OCI-LY7 (cell line): ENCODE measurements at regions not wholly inside any gene's neighbourhood (a gene's known extent, or its start where the extent isn't known, plus 50 kb on each side); places are given as distances from the start of the nearest gene placed in this dataset.

Experiments used
- BruUV-seq: library from RNA; stranded (reverse); fragments of 400-500 nt; replicated peaks from 2 replicates; lab custom pipeline; 2021; lab: Mats Ljungman, UMichigan
- CTCF ChIA-PET: fragments of 300-600 bp; sonication (Branson Sonifier 250); formaldehyde crosslinking; loops from one replicate; lab custom pipeline; 2022; ENCODE audit warnings: antibody characterized with exemption; ENCODE audit not compliant: unreplicated experiment; lab: Charles Lee
- POLR2A ChIA-PET: fragments of 300-600 bp; sonication (Branson Sonifier 250); formaldehyde crosslinking; loops from one replicate; lab custom pipeline; 2022; ENCODE audit warnings: antibody characterized with exemption; lab: Charles Lee
- DNase-seq: peaks from one replicate; pipeline ENCODE4 v3.0.0-alpha.2; 2015; ENCODE audit warnings: low spot score
- H2AFZ ChIP-seq: fragments of 200-600 bp; sonication (generic), shearing (Covaris generic); 2 replicates; pipeline ENCODE4 v1.6.1; 2014; ENCODE audit warnings: mild to moderate bottlenecking, antibody characterized with exemption, low read length, moderate library complexity
- H3K27ac ChIP-seq: fragments of 200-600 bp; sonication (generic); 2 replicates; pipeline ENCODE4 v1.5.1; 2014; ENCODE audit warnings: mixed run types, low read depth, mild to moderate bottlenecking, moderate library complexity, low read length, inconsistent platforms; ENCODE audit not compliant: poor library complexity, severe bottlenecking
- H3K36me3 ChIP-seq: fragments of 200-600 bp; sonication (generic); 2 replicates; pipeline ENCODE4 v1.6.1; 2014; ENCODE audit warnings: mild to moderate bottlenecking, antibody characterized with exemption, low read length, moderate library complexity, mixed read lengths; ENCODE audit not compliant: insufficient read depth
- H3K4me1 ChIP-seq: fragments of 200-600 bp; sonication (generic); 2 replicates; pipeline ENCODE4 v1.5.1; 2014; ENCODE audit warnings: mild to moderate bottlenecking, low read length; ENCODE audit not compliant: insufficient read depth, poor library complexity, severe bottlenecking
- H3K4me2 ChIP-seq: fragments of 200-600 bp; sonication (generic); 2 replicates; pipeline ENCODE4 v1.6.1; 2014; ENCODE audit warnings: mild to moderate bottlenecking, low read length
- H3K4me3 ChIP-seq: fragments of 200-600 bp; sonication (generic); 2 replicates; pipeline ENCODE4 v1.5.1; 2014; ENCODE audit warnings: mild to moderate bottlenecking, low read depth, low read length; ENCODE audit not compliant: poor library complexity, severe bottlenecking
- H3K79me2 ChIP-seq: fragments of 200-600 bp; sonication (generic); 2 replicates; pipeline ENCODE4 v1.6.1; 2016; ENCODE audit warnings: low read depth, mild to moderate bottlenecking, low read length, moderate library complexity, mixed read lengths; ENCODE audit not compliant: insufficient read depth
- H3K9me2 ChIP-seq: fragments of 200-600 bp; sonication (generic); 2 replicates; pipeline ENCODE4 v1.6.1; 2016; ENCODE audit warnings: mild to moderate bottlenecking, low read length, mixed read lengths; ENCODE audit not compliant: insufficient read depth
- H3K9me3 ChIP-seq: fragments of 200-600 bp; sonication (generic); 2 replicates; pipeline ENCODE4 v1.6.1; 2014; ENCODE audit warnings: mild to moderate bottlenecking, mixed run types, low read length, mixed read lengths
- H4K20me1 ChIP-seq: fragments of 200-600 bp; sonication (generic); 2 replicates; pipeline ENCODE4 v1.6.1; 2014; ENCODE audit warnings: mild to moderate bottlenecking, antibody characterized with exemption, low read length, moderate library complexity, mixed read lengths; ENCODE audit not compliant: insufficient read depth
- CTCF ChIP-seq: fragments of 200-600 bp; sonication (generic); conservative IDR thresholded peaks from 2 replicates; pipeline ENCODE4 v1.5.1; 2014; ENCODE audit warnings: mild to moderate bottlenecking, antibody characterized with exemption, low read length, moderate library complexity, mixed read lengths
- EZH2phosphoT487 ChIP-seq: fragments of 200-600 bp; sonication (generic); IDR thresholded peaks from 2 replicates; pipeline ENCODE4 v1.6.1; 2018; ENCODE audit warnings: low read depth, borderline replicate concordance, mild to moderate bottlenecking, mixed run types, antibody characterized with exemption, low read length, moderate library complexity, mixed read lengths
- intact Hi-C: fragments of 100-400 bp; cut with micrococcal nuclease; formaldehyde crosslinking; loops from one replicate; pipeline ENCODE4 v1.10.0; 2022; ENCODE audit not compliant: unreplicated experiment

GRCh38 chr16:86426063-86426642 is 84.2 kb upstream of the FOXF1 start:
- CTCF ChIA-PET: no interaction called here
- Histone ChIP-seq H3K79me2 (no peaks in the 10 kb centered on the region), H3K4me3 (no peak overlapping the region), H2AFZ (no peak overlapping the region), H4K20me1 (no peaks in the 10 kb centered on the region), H3K9me2 (no peaks in the 10 kb centered on the region), H3K9me3 (no peaks in the 10 kb centered on the region), H3K36me3 (no peaks in the 10 kb centered on the region), H3K4me1 (no peaks in the 10 kb centered on the region), H3K4me2 (no peak overlapping the region), H3K27ac (no peak overlapping the region)
- BruUV-seq: no TSS peak
- no peak for TF ChIP-seq CTCF
- no peak for TF ChIP-seq EZH2phosphoT487
- DNase-seq: no peak
- intact Hi-C loops: no loop called here
- POLR2A ChIA-PET: no interaction called here

GRCh38 chr16:86427433-86427851 is 82.9 kb upstream of the FOXF1 start:
- ChIA-PET POLR2A (no interaction called here), CTCF (no interaction called here)
- Histone ChIP-seq H2AFZ (no peak overlapping the region), H3K4me2 (no peak overlapping the region), H3K9me3 (no peaks in the 10 kb centered on the region), H3K4me1 (no peaks in the 10 kb centered on the region), H3K36me3 (no peaks in the 10 kb centered on the region), H4K20me1 (no peaks in the 10 kb centered on the region), H3K4me3 (no peak overlapping the region), H3K79me2 (no peaks in the 10 kb centered on the region), H3K9me2 (no peaks in the 10 kb centered on the region), H3K27ac (no peak overlapping the region)
- no peak for DNase-seq
- TF ChIP-seq CTCF (no peak), EZH2phosphoT487 (no peak)
- intact Hi-C loops: no loop called here
- BruUV-seq: no TSS peak

GRCh38 chr16:86428729-86429517 is 81.4 kb upstream of the FOXF1 start:
- Histone ChIP-seq H3K9me2 (no peaks in the 10 kb centered on the region), H4K20me1 (no peaks in the 10 kb centered on the region), H3K27ac (no peak overlapping the region), H3K4me3 (no peak overlapping the region), H3K36me3 (no peaks in the 10 kb centered on the region), H3K9me3 (no peaks in the 10 kb centered on the region), H2AFZ (no peak overlapping the region), H3K79me2 (no peaks in the 10 kb centered on the region), H3K4me1 (no peaks in the 10 kb centered on the region), H3K4me2 (no peak overlapping the region)
- CTCF ChIA-PET: no interaction called here
- TF ChIP-seq CTCF: no peak
- no peak for TF ChIP-seq EZH2phosphoT487
- no TSS peak for BruUV-seq
- intact Hi-C loops: no loop called here
- no peak for DNase-seq
- POLR2A ChIA-PET: no interaction called here
